NCI-H187 (cell line): ENCODE measurements at regions not wholly inside any gene's neighbourhood (a gene's known extent, or its start where the extent isn't known, plus 50 kb on each side); places are given as distances from the start of the nearest gene placed in this dataset.

Experiments used
- DNase-seq, 2 experiments: peaks; one replicate each; lab custom pipeline; 2025; lab: John Stamatoyannopoulos, UW

DNA sequence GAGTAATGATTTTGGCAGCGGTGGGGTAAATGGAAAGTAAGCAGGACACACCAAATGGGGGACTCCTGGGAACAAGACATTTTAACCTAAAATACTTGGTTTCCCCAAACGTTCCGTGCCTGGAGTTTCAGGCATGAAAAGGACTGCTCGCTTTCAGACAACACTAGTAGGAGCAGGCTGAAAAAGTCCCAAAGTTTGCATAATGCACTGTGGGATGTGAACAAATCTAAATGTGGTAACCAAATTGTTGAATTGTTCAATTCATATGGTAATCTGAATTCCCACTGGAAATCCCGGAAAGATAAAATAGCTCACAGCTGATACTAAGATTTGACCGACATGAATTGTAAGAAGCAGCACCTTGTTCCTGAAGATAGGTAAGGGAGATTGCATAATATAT lies 467.2 kb upstream of the ARGLU1 start:
- DNase-seq: no peak

DNA sequence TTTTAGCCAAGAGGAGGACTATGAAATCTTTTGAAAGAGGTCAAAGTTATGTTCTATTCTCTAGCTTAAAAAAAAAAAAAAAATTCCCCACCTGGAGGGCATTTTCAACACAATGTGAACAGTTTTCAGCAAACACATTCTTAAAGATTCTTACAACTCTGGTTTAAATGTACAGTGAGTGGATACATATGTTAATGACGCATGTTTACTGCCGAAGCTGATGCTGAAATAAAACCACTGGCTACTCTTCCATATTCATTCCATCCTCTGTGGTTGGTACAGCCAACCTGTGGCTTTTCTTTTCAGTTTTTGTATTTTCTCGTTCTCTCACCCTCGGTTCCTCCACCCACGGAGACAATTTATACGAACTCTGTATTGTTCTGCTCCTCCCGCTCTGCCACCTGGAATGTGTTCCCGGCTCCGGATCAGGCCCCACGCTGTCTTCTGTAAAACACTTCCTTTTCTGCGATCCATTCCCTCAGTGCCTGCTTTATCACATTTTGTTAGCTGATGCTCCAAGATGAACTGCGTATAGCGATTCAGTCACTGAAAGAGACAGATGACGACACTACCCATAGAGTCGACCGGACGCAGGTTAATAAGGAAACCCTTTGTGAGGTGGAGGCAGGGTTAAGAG lies 466.4 kb upstream of the ARGLU1 start:
- no peak for DNase-seq

DNA sequence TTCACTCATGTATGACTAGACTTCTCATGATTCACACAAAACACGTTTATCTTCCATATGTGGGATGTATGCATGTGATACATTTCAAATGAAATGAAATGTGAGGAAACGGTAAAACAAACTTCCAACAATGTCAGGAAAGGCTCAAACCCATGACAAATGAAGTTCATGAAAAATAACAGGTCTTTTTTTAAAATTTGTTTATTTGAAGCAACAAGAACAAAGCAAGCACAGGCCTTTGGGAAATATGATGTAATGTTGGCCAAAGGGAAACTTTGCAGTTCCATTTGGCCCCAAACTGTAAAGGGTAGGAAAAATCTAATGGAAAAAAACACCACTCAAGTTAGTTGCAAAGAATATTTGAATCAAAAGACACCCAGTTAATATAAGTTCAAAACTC lies 463.8 kb upstream of the ARGLU1 start:
- no peak for DNase-seq

DNA sequence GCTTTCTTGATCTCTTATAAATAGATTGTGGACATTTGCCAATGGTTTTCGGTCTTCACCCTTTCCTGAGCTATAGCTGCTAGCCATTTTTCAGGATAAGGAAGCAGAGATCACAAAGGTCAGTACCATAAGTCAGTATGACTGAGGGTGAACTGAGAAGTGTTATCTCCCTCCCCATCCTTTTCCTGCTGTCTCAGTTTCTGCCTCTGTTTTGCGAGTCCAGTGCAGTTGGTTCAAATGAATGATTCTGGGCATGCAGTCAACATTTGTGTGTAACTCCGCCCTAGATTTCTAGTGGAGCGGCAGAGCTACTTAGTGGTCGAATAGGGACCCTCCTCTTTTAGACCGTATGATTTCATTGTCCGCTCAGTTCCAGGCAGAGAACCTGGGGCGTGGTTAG lies 460.8 kb upstream of the ARGLU1 start:
- DNase-seq: no peak

DNA sequence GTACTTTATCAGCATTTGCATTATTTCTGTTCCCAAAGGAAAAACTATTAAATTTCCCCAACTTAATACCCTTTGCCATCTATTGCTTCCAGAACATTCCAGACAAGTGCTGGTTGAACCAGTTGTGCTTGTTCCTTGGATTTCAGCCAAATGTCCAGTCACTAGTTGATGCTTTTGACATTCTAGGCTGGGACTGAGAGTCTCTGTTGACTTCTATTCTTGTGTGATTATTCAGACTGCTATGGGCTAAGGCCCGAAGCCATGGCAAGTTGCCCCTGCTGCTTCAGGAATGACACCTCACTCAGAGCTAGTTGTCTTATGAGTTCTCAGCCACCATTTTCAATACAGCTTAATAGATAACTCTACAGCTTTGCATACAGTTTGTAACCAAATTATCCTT lies 458.1 kb upstream of the ARGLU1 start:
- no peak for DNase-seq

DNA sequence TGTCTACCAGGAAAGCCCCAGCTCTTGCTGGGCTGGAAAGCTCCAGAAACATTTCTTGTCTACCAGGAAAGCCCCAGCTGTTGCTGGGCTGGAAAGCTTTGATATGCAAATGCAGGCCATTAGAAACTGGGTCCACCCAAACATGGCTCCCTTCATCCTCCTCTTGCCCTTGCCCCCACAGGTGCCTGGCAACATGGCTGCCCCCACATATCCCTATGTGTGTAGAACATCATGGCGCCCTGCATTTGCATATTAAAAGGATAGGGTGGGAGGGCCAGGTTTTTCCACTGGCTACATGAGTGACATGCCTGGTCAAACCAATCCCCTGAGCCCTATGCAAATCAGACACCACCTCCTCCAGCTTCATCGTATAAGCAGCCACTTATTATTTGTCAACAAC lies 455.4 kb upstream of the ARGLU1 start:
- DNase-seq: no peak

DNA sequence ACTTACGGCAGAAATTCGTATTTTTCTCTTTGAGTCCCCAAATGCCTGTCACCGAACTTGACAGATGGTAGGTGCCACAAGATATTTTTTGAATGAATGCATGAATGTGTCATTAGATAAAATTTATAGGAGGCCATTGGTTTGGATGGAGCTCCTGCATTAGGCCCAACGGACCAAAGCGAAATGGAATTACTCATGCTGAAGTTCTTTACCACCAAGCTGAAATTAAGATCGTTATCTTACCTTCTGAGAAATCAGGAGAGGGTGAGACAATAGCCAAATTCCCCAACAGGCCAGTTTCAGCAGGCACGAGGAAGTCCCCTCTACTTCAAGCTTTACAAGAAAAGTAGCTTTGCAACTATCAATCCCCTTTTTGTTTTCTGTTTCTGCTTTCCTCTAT lies 452.5 kb upstream of the ARGLU1 start:
- no peak for DNase-seq

DNA sequence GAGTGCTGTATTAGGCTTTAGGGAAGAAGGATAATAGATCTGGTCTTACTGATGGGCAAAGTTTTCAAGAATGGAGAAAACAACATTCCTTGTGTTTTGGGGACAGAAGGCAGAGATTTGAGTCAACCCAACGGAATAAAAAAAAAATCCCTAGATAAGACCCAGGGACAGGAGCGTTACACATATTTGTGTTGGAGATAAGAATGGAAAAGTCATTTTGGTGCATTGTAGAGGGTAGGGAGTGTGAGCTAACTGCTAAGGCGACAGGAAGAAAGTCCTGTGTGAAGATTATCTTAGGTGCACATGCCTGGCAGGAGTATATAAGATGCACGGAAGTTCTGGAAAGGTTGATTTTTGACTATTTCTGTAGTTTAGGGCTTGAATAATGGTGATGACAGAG lies 450.3 kb upstream of the ARGLU1 start:
- no peak for DNase-seq

DNA sequence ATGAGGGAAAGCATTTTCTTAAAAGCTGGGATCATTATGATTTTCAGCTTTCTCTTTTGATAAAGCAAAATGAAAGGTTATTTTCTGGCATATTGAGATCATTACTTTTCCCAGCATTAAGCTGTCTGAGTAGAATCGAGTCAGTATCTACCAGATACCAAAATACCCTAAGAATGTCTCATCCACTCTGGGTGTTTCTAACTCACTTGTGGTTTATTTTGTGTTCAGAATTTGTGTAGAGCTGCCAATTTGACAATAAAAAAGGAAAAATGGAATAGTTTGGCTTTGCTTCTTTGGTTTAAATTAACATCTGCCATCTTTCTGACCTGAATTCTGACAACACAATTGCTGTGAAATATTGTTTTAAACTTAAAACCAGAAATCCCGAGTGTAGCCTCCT lies 438.7 kb upstream of the ARGLU1 start:
- no peak for DNase-seq

DNA sequence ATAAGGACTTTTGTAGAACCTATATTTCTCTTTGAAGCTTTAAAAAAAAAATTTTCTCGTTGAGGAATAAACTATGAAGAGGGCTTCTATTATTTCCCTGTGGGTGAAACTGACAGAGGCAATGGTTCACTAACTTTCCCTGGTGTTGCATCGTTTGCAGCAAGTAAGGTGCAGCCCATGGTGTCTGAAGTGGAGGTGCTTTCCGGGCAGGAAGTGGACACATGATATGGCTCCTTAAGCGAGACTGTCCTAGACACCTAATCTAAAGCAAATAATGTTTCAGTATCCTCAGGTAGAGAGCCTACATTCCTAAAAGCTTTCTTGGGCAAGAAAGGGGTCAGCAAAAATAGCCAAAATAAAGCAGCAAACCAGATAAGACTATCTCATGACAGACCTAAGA lies 437.6 kb upstream of the ARGLU1 start:
- no peak for DNase-seq

DNA sequence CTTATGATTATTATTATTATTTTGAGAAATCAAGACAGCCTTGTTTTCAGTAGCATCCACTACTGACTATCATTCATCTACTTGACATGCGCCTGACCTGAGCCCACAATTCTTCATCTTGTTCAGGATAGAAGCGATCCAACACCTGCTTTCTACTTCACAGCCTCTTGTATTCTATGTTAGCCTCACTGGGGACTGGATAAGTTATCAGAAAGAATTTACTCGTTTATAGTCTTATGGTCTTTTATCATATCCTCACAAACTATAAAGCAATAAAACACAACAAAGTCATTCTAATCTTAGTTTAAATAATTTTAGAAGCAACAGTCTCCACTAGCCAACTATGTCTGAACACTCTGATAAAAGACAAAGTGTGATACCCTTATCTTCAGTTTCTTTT lies 436.0 kb upstream of the ARGLU1 start:
- no peak for DNase-seq

DNA sequence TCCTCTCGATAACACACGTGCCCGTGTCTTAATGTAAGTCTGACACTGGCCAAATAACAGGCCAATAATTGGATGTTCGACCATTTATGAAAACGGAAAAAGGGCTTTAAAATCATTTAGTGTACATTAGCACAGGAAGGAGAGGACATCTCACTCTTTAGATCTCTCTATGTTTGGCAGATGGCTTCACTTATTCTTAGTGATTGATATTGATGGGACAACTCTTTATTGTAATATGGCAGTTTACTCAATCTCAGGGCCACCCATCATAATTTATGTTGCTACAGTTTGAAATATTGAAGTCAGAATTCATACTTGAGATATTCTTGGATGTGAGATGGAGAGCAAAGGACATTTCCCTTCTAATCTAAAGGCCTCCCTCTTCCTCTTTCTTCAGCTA lies 430.7 kb upstream of the ARGLU1 start:
- DNase-seq: no peak

DNA sequence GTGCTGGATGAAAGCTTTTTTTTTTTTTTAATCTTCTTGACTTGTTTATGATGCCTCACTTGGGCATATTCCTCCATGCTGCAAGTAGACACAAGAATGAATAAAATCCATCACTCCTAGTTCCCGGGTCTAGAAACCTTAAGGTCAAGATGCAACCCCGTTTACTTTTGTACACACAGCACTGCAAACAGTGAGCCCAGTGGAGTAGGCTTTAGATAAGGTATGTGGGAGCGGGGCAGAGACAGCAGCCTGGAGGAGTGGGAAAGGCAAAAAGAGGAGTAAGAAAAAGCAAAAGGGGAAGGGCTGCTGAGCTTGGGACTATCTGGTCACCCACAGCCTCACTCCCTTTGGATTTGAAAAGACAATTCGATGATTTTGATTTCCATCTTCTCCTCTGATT lies 429.8 kb upstream of the ARGLU1 start:
- no peak for DNase-seq

DNA sequence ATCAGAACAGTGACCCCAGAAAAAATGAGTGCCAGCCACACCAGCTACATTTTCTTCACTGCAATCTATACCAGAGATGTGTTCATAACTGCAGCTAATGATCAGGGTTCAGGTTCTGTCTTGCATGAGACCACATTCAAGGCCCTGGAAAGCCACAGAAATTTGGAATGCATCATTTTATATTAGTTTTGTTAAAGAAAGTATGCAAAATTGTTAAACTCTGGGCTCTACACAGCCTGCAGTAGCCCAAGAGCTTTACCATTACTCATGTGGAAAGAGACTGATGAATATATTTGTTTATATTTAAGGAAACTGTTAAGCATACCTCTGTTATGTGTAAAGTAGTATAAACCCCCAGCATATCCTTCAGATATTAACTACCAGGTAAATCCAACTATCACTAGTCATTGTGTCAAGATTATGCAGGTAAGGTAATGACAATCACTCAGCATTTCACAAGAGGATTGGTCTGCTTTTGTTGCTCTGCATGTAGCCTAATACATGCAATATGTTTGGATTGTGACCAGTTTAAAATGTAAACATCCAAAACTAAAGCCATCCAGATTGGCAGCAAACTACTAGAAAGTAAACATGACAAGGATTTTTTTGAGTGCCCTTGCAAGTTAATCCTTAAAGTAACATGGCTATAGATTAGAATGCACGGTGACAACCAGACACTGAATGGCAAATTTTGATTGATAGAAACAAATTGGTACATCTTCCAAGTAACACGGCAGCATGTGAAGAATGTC lies 429.1 kb upstream of the ARGLU1 start:
- DNase-seq: no peak

DNA sequence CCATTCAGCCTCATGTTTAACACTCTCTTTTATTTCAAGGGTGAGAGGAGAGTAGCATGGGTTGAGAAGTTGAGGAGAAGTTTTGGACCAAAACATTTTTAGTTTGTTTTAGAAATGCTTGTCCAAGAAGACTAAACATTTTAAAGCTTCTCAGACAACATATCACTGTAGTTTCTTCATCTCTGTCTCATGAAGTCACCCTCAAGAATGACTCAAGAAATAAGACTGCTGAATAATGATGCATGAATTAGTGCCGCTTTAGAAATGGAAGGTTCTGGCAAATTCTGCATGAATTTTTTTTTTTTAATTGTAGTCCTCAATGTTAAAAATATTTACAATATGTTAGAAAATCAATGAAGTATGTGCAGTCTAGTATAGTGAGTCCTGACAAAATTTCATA lies 422.7 kb upstream of the ARGLU1 start:
- DNase-seq: no peak

DNA sequence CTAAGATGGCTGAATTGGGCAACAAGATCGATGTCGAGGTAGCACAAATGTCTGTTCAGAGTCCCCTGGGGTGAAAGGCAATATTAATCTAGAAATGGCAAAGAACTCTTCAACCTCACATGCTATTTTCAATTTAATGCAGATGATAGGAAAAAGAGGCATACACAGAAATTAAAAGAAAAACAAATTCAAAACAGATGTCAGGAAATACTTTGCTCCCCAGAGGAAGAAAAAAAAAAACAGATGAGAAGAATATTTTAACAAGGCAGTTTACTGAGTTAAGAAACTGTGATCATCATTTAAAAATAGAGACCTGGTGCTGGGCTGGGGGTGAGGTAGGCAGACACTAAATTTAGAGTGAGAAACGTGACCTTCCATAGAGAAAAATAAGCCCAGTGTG lies 421.9 kb upstream of the ARGLU1 start:
- no peak for DNase-seq

DNA sequence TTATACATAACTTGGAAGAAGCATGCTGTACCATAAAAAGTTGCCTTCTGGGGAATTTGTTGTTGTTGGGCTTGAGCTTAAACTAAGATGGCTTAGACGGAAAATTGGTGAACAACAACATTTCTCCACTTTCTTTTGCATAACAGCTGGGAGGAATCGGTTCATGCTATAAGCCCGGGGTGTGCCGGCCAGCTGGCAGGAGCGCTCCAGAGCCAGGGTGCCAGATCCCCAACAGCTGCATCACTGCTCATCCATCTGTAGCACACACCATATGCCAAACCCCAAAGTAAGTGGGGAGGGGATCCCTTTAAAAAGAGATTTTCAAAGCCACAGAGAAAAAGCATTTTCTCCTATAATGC lies 419.5 kb upstream of the ARGLU1 start:
- no peak for DNase-seq

DNA sequence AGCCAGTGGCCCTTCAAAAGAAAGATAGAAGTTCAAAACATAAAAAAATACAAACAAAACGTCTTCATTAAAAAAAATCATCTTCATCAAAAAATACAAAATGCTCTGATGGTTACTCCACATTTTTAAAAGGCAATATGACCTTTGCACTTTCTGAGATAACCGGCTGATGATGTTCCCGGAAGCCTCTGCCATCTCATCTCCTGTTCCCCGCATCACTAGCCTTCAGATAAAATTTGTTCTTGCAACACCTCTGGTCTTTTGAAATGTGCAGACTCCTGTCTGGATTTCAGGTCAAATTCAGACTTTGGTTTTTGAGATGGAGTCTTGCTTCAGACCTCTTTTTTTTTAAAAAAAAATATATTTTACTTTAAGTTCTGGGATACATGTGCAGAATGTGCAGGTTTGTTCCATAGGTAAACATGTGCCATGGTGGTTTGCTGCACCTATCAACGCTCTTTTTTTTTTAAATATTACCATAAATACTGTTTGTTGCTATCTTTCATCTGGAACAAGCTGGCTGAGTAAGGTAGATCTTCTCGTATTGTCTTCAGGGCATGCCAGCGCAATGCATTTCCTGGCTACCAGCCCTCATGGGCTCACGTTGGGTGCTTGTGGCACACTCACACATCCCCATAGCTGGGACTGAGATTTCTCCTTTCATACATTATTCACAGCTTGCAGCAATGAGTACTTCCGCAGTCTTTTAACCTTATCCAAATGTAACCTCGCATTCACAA lies 418.9 kb upstream of the ARGLU1 start:
- DNase-seq: no peak

DNA sequence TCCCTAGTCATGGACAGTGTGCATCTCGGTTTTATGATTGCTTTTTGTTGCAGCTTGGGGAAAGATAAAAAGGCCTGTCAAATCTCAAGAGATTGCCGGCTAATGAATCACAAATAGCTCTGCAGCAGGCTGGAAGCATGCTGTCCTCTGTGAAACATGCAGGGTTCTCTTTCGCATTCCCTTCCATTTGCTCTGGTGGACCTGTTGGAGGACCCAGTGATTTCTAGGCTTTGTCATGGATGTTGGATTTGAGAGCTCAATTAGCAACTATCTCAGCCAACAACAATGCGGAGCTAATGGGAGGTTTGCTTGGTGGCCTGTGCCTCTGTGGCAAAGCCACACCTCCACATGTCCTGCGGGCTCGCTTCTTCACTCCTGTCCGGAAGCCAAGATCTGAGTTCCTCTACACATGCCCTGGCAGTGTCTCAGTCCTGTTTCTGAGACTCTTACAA lies 418.1 kb upstream of the ARGLU1 start:
- no peak for DNase-seq

DNA sequence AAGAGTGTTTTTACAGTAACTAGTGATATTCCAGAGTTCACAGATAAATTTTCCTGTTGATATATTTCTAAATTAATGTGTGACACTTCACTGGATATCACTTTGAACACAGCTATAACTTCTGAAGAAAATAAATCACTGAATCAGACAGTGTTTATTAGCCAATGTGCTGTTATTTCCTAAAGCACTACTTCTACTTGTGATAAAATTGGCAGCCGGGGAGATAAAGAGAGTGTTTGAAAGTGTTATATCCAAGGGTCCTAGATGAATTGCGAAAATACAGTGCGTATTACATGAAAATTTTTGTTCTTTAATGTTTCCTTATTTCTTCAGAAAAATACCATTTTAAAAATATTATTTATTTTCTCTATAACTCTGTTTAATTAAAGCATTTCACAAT lies 417.5 kb upstream of the ARGLU1 start:
- DNase-seq: no peak

DNA sequence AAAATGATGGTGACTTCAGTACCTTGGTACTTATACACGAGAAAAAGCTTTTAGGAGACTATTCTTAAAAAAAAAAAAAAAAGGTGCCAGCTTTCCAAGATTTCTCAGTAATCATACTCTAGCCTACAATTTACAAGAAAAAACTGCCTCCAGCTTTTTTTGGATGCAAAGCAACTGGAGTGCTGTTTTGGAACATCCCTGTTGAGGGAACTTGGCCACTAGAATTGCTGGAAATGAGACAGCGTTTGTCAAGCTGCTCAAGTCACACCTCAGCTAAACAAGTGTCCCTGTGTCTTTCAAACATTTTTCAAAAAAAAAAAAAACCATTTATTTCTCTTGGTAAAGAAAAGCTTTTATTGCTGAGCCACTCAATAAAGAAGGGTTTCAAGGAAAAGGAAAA lies 413.1 kb upstream of the ARGLU1 start:
- no peak for DNase-seq

DNA sequence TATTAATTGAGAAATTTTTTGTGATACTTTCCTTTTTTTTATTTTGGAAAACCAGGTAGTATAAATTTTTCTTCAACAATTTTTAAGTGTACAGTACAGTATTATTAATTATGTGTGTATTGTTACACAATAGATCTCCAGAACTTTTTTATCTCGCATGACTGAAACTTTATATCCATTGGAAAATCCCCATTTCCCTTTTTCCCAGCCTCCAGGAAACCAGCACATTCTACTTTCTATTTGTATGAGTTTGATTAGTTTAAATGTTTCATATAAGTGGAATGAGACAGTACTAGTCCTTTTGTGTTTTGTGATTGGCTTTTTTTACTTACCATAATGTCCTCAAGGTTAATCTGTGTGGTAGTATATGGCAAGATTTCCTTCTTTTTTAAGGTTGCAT lies 399.5 kb upstream of the ARGLU1 start:
- no peak for DNase-seq

DNA sequence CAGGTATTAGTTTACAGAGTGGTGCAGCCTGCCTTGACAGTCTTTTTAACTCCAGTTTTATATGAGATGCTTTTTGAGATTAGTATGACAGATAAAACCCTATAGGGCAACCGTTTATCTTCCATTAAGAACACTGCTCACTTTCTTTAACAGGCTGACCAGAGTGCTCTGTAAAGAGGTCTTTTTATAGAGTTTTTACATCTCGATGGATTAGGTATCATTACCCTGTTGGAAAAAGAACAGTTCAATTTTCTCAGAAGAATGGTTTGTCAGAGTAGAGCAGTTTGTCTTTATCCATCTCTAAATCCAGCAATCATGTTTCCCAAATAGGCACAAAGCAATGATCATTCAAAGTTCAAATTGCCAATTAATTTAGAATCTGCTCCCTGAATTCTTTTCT lies 395.2 kb upstream of the ARGLU1 start:
- DNase-seq: no peak
